Panc1 (cell line): ENCODE measurements at regions not wholly inside any gene's neighbourhood (a gene's known extent, or its start where the extent isn't known, plus 50 kb on each side); places are given as distances from the start of the nearest gene placed in this dataset.
A peak's percentile ranks its signal among the peaks of the same experiment; 100 is the strongest.

Experiments
- ATAC-seq: fragments of 200-7000 bp; cut with Tn5 transposase; 2 replicates; pipeline ENCODE4 v1.9.1; 2020; ENCODE audit warnings: mild to moderate bottlenecking, moderate library complexity
- BruUV-seq: library from RNA; stranded (reverse); fragments of 400-500 nt; replicated peaks from 2 replicates; lab custom pipeline; 2021; lab: Mats Ljungman, UMichigan
- CTCF ChIA-PET: fragments of 300-600 bp; sonication (Branson Sonifier 250); formaldehyde crosslinking; loops from one replicate; lab custom pipeline; 2022; ENCODE audit warnings: antibody characterized with exemption; lab: Charles Lee
- POLR2A ChIA-PET: fragments of 300-600 bp; sonication (Branson Sonifier 250); formaldehyde crosslinking; loops from one replicate; lab custom pipeline; 2022; ENCODE audit warnings: antibody characterized with exemption; lab: Charles Lee
- DNase-seq: peaks from one replicate; pipeline ENCODE4 v3.0.0-alpha.2; 2010; ENCODE audit warnings: low read depth, low spot score
- H3K27ac ChIP-seq: 2 replicates; pipeline ENCODE4 v1.5.1; 2011; ENCODE audit warnings: mild to moderate bottlenecking, low read length, inconsistent platforms
- H3K27me3 ChIP-seq: fragments of 200-500 bp; sonication (Bioruptor generic); 2 replicates; pipeline ENCODE4 v1.6.0; 2014; ENCODE audit warnings: low read length, inconsistent platforms; ENCODE audit not compliant: control insufficient read depth, insufficient read depth
- H3K36me3 ChIP-seq: fragments of 200-500 bp; sonication (Bioruptor generic); 2 replicates; pipeline ENCODE4 v1.5.1; 2014; ENCODE audit warnings: inconsistent platforms, mild to moderate bottlenecking, low read length, moderate library complexity; ENCODE audit not compliant: control insufficient read depth, insufficient read depth
- H3K4me1 ChIP-seq: 2 replicates; pipeline ENCODE4 v1.5.1; 2011; ENCODE audit warnings: inconsistent platforms, mild to moderate bottlenecking, low read length, moderate library complexity; ENCODE audit not compliant: control insufficient read depth, insufficient read depth
- H3K4me3 ChIP-seq, 2 experiments: 2 replicates each; pipeline ENCODE4 v1.5.1; 2011 to 2012; ENCODE audit warnings: low read depth in 2 of 2, low read length in 2 of 2, mild to moderate bottlenecking in 2 of 2, inconsistent platforms in 1 of 2, moderate library complexity in 1 of 2
- H3K9me3 ChIP-seq: fragments of 200-500 bp; sonication (Bioruptor generic); 2 replicates; pipeline ENCODE4 v1.5.1; 2014; ENCODE audit warnings: low read depth, mild to moderate bottlenecking, inconsistent platforms, low read length, moderate library complexity; ENCODE audit not compliant: control insufficient read depth, insufficient read depth
- CTCF ChIP-seq: fragments of 450-650 bp; IDR thresholded peaks from 2 replicates; pipeline ENCODE4 v1.5.1; 2017; ENCODE audit warnings: mild to moderate bottlenecking
- POLR2AphosphoS5 ChIP-seq: IDR thresholded peaks from 2 replicates; pipeline ENCODE4 v1.6.1; 2012; ENCODE audit warnings: mild to moderate bottlenecking, low read depth, low read length, moderate library complexity
- REST ChIP-seq, 2 experiments: IDR thresholded peaks; 2 replicates each; pipeline ENCODE4 v1.6.1; 2011 to 2012; ENCODE audit warnings: low read depth in 2 of 2, control low read depth in 1 of 2, low read length in 1 of 2, mild to moderate bottlenecking in 1 of 2, moderate library complexity in 1 of 2; ENCODE audit not compliant: insufficient read depth in 1 of 2
- SIN3A ChIP-seq: IDR thresholded peaks from 2 replicates; pipeline ENCODE4 v1.6.1; 2012; ENCODE audit warnings: low read depth, mild to moderate bottlenecking, low read length, moderate library complexity, borderline replicate concordance; ENCODE audit not compliant: insufficient read depth
- TCF7L2 ChIP-seq: IDR thresholded peaks from 2 replicates; pipeline ENCODE4 v1.6.1; 2011; ENCODE audit warnings: mild to moderate bottlenecking, low read depth, low read length, inconsistent platforms
- in situ Hi-C: cut with HindIII; loops from 2 replicates; pipeline ENCODE4 v1.10.0; 2016; ENCODE audit warnings: low sequenced_read_pairs, low pct_unique_long_range_greater_than_20kb
- intact Hi-C: fragments of 100-400 bp; cut with micrococcal nuclease; formaldehyde crosslinking; loops from one replicate; pipeline ENCODE4 v1.10.0; 2022; ENCODE audit not compliant: unreplicated experiment

DNA sequence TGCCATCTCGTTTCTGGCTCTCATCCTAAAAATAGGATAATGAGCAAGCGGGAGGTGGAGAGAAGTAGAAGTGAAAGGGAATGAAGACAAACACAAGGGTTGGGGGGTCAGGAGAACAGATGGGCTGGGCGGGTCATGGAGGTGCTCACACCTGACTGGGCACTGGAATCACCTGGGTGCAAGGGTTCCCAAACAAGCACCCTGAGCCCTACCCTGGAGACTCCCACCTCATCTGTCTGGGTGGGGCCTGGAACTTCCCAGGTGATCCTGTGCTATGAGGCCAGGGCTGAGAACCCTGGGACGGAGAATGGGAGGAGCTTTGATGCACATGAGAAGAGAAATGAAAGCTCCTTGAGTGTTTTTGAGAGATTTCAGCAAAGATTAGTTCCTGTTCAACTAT, 223.6 kb downstream of the ANKRD60 start:
- H3K36me3 ChIP-seq: no peaks in the 10 kb centered on the region

GRCh38 chr20:58004146-58004545, 224.3 kb downstream of the ANKRD60 start:
- ChIA-PET POLR2A (no interaction called here), CTCF (no interaction called here)
- Histone ChIP-seq H3K4me3 (no peak overlapping the region), H3K4me1 (0 out of 2 replicates have a peak, but pooled peaks cover 3% of the 10 kb centered on the region), H3K27me3 (no peaks in the 10 kb centered on the region), H3K9me3 (no peaks in the 10 kb centered on the region), H3K27ac (no peak overlapping the region), H3K36me3 (no peaks in the 10 kb centered on the region)
- no TSS peak for BruUV-seq
- ATAC-seq (no peak), DNase-seq (no peak)
- in situ Hi-C loops: no loop called here
- TF ChIP-seq POLR2AphosphoS5: no peak
- no peak for TF ChIP-seq SIN3A
- TF ChIP-seq TCF7L2: no peak
- no peak for TF ChIP-seq REST (IDR thresholded peaks at IDR 0.05; ENCODE audit: insufficient read depth in 1 of 2, low read depth in 2 of 2, low read length in 1 of 2)
- TF ChIP-seq CTCF: no peak
- intact Hi-C loops: no loop called here

More for the DNA sequence above, 223.6 kb downstream of the ANKRD60 start:
- CTCF ChIA-PET: no interaction called here
- DNase-seq: no peak
- peak overlapping the region; percentile 23; the same call in 1 of the 2 replicates for H3K27ac ChIP-seq
- TF ChIP-seq POLR2AphosphoS5 (no peak), CTCF (no peak), SIN3A (no peak), TCF7L2 (no peak), REST (IDR thresholded peaks at IDR 0.05; ENCODE audit: insufficient read depth in 1 of 2, low read depth in 2 of 2, low read length in 1 of 2) (no peak)
- in situ Hi-C loops (no loop called here), intact Hi-C loops (no loop called here)
- H3K9me3 ChIP-seq: no peaks in the 10 kb centered on the region
- ATAC-seq: no peak
- no peak overlapping the region for H3K4me3 ChIP-seq
- no TSS peak for BruUV-seq
- H3K27me3 ChIP-seq: no peaks in the 10 kb centered on the region
- no peaks in the 10 kb centered on the region for H3K4me1 ChIP-seq
- POLR2A ChIA-PET: no interaction called here
